Effector CD8-positive, alpha-beta T cell (primary cell): ENCODE measurements at regions not wholly inside any gene's neighbourhood (a gene's known extent, or its start where the extent isn't known, plus 50 kb on each side); places are given as distances from the start of the nearest gene placed in this dataset.

ENCODE experiments used
- DNase-seq: peaks from one replicate; lab custom pipeline; 2025; lab: John Stamatoyannopoulos, UW

DNA sequence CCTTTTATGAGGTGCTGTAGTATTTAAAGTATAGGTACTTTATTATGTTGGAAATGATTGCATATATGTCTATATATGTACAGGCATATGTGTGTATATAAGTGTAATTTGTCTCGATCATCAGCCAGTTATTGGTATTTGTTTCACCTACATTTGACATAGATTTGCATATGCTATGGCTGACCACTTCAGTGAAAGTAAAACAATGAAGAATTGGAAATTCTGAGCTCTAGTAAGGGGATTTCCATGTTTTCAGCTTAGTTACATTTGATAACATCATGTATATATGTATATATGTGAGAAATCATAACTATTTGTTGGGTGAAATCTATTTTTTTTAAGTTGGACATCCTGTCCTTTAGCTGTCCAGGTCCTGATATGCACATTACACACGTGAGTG, 1303.9 kb downstream of the EFNB2 start:
- DNase-seq: no peak

- DNase-seq: no peak
Measured at GRCh38 chr13:105220881-105221280, 1314.6 kb downstream of the EFNB2 start.

DNA sequence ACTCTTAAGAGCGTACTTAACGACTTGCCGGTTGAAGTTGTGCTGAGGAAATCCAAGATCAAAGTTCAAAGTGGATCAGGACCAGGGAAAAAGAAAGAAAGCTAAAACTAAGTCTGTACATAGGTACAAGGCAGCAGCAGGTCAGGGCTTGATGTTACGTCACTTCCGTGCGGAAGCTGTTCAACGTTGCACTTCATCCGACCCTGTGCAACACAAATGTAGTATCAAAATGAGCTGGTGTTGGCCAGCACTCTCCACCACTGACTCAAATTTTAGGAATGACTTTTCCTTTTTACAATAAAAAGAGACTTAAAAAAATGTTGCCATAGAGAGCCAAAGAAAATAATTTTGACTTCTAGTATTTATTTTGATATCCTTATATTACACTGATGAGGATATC, 1315.4 kb downstream of the EFNB2 start:
- no peak for DNase-seq

DNA sequence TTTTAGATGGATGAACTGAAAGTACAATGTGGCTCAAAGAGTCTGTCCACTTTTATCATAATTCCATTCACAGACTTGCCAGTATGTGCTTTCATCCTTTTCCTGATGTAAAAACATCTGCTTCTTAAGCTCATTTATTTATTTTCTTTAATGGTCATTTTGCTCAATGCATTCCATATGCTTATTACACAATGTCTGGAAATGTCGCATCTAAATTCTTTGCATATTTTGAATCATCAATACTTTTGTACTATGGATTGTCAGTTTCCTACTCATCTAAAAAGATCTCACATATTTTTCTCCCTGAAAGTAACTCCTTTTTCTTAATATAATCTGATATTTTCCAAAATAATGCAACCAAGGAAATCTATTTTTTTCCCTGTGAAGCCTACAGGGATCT, 1315.8 kb downstream of the EFNB2 start:
- no peak for DNase-seq

DNA sequence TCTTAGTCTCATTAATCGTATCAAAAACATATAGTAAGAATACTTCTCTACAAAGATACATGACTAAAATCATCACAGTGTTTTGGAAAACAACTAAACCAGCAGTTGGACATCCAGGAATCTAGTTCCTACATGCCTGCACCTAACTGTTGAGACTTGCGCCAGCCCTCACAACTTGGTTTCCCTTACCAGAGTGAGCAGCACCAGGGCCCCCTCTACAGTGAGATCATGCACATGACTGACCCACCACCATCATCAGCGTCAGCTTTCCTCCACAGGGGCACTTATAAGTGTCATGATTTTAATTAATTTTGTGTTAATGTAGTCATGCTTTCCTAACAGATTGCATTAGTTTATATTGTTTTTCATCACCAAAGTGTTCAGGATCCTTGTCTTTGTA, 1322.0 kb downstream of the EFNB2 start:
- DNase-seq: no peak

- DNase-seq: no peak
Measured at GRCh38 chr13:105207572-105208293, 1327.7 kb downstream of the EFNB2 start.

GRCh38 chr13:105202354-105202753, 1333.1 kb downstream of the EFNB2 start:
- no peak for DNase-seq

DNA sequence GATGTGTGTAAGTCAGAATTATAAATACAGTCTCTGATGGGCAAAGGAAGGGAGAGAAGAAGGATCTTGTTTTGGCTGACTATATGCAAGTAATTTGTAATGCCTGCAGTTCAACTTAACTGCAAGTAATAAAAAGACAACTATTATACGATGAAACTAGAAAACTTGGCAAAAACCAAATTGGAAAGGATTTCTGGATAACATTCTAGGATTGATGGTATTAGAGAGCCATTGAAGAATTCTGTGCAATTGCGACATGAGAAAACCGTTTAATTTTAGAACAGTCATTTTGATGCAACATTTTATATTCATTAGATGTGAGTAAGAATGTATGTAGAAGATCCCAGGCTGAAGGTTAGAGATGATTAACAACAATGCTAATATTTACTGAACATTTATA, 1334.1 kb downstream of the EFNB2 start:
- DNase-seq: no peak

DNA sequence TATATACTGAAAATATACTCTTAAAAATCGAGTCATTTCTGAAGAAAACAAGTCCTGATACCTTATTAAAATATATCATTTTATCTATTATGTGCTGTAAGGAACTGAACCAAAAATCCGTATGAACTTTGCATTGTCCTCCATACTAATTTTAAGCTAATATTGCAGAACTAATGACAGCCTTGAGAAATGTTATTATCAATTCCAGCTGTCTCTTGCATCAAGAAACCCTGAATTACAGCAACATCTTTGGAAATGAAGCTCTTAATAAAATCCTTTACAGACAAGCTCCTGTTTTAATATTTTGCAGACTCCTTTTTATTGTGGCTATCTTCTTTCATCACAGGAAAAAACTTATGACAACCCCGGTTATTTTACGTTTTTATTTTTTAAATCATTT, 1335.3 kb downstream of the EFNB2 start:
- DNase-seq: no peak

DNA sequence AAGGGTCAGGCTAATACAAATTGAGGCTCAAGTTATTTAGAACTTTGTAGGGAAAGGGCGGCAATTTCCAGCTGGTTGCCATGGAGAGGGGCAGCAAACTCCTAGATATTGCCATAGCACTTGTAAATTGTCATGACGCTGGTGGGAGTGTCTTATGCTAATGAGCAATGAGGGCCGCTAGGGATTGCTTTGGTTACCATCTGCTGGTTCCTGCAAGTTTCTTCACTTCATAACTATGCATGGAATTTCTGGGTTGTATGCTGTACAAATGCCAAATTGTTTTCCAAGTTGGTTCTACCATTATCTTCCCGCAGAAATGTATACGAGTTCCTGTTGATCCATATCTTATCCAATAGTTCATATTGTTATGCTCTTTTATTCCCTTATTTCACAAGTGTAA, 1339.4 kb downstream of the EFNB2 start:
- DNase-seq: no peak

GRCh38 chr13:105193026-105193425, 1342.4 kb downstream of the EFNB2 start:
- DNase-seq: no peak

DNA sequence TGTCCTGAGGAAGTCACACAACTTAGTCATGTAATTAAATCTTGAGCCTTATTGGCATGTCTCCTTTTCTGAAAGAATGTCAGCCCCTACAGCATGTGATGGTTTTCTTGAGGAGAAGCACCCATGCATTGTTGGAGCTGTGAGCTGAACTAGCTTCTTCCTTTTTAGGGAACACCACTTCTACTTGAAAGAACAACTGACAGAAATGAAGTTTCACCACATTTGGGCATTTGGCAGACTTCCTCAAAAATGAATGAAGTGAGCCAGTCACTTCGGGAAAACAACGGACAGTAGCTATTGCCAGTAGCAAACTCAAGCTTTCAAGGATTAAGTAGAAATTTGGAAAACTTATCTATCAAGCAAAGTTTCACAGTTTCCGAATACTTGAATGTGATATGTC, 1351.3 kb downstream of the EFNB2 start:
- DNase-seq: no peak

GRCh38 chr13:105177265-105177900, 1358.1 kb downstream of the EFNB2 start:
- no peak for DNase-seq

- DNase-seq: no peak
Measured at GRCh38 chr13:105170438-105170837, 1365.0 kb downstream of the EFNB2 start.

GRCh38 chr13:105168295-105168694, 1367.2 kb downstream of the EFNB2 start:
- no peak for DNase-seq

GRCh38 chr13:105167385-105167784, 1368.1 kb downstream of the EFNB2 start:
- no peak for DNase-seq

- no peak for DNase-seq
Measured at GRCh38 chr13:105165449-105166125, 1369.9 kb downstream of the EFNB2 start.

DNA sequence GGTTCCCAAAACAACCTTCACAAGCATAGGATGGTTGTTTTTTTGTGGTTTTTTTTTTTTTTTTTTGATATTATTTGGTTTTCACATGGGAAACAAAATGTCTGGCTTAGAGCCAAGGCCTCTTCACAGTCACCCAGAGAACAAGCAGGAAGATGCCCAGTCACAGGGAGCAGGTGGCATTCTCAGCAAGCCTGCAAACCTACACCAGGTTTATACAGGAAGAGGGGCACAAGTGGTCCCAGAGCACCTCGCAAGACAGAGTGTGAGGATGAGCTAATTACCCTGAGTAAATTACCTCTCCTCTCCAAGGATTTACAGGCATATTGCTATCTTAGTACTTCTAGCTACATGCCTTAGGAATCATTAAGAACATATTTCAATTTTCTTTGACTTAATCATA, 1375.6 kb downstream of the EFNB2 start:
- no peak for DNase-seq

GRCh38 chr13:105153611-105154010, 1381.9 kb downstream of the EFNB2 start:
- no peak for DNase-seq

DNA sequence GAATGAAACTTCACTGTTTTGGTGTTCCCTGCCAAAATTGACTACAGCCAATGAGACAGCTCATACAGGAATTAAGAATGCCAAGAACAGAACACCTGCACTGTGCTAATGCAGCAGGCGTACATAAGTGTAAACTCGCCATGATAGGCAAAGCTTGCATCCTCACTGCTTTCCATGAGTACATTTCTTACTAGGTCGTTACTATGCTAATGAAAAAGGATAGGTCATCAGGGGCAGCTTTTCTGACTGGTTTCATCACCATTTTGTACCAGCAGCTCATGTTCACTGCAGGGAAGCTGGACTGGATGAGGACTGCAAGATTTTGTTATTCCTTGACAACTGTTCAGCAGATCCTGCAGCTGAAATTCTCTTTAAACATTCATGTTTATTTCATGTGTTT, 1383.8 kb downstream of the EFNB2 start:
- no peak for DNase-seq

- DNase-seq: no peak
Measured at GRCh38 chr13:105147461-105147860, 1388.0 kb downstream of the EFNB2 start.

- DNase-seq: no peak
Measured at GRCh38 chr13:105144936-105145335, 1390.5 kb downstream of the EFNB2 start.

DNA sequence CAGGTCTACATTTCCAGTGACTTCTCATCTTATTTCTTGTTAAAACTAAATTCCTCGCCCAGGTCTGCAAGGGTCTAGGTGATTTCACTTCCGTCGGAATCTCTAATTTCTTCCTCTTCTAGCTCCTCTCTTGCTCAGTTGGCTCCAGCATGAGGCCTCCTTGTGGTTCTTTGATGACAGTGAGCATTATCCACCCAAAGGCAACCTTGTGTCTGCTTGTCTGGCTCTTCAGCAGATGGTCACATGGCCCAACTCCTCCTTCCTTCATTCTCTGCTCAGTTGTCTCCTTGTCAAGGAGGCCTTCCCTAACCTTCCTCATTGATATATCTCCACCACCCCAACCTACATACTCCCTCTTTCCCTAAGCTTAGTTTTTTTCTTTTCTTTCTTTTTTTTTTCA, 1391.4 kb downstream of the EFNB2 start:
- no peak for DNase-seq
